ENCODE measurements at regions not wholly inside any gene's neighbourhood (a gene's known extent, or its start where the extent isn't known, plus 50 kb on each side); places are given as distances from the start of the nearest gene placed in this dataset.
A peak's percentile ranks its signal among the peaks of the same experiment; 100 is the strongest.

DNA sequence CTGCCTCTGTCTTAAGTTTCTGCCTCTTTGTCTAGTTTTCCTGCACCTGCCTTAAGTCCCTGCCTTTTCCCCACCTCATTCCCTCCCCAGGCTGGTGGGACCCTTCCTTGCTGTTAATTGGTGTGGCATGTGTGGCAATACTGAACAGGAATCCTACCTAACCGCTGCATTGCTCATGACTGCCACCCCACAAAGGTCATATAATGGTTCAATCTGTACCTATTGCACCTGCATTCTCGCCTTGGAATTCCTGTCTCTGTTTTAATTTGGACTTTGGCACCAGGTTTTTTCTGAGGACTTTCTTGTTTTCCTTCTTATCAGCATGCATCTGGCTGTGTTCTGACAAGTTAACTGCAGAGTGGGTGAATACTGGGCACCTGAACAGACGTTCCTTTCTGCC is 966.2 kb upstream of the TMEM132C start:
- DNase-seq: no peak

DNA sequence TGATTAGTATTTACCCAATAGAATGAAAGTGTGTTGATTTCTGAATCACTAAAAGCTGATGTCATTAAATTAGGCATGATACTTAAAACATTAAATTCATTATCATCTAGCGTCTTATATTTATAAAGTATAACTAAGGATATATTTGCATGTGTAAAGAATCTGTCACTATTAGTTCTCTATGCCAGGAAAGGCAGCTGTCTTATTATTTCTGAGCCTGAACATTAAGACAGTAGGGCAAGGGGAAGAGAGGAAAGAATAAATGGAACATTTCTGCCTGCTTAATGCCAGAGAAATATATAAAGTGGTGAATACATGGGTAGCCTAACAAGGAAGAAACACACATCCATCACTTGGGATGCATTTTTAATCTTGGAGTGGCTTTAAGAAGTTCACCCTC is 965.1 kb upstream of the TMEM132C start:
- no peak for DNase-seq

DNA sequence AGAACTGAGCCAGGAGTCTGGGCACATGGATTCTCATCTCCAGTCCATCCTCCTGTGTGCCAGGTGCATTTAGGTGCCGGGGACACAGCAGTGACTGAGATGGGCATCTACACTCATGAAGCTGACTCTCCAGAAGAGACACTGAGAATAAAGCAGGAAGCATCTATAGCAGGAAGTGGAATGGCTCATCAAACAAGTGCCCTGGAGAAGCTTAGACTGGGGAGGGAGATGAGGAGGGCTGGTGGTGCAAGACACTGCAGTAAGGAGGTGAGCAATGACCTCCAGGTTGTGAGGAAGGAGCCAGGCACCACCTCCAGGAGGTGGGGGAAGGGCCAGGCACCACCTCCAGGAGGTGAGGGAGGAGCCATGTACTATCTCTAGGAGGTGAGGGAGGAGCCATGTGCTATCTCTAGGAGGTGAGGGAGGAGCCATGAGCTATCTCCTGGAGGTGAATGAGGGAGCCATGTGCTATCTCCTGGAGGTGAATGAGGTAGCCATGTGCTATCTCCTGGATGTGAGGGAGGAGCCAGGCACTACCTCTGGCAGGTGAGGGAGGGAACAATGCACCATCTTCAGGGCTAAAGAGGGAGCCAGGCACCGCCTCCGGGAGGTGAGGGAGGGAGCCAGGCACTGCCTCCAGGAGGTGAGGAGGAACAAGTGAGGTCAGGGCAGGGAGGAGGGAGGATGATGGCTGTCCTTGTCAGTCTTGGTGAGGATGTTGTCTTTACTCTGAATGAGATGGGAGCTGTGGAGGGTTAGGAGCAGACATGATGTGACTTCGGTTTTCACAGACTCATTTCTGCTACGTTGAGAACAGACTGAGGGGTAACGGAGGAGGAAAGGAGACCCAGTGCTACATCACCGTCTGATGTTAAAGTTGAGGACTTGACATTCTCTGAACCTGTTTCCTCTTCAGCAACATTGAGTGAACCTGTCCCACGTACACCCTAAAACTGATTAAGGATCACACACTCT is 961.9 kb upstream of the TMEM132C start:
- DNase-seq: no peak

DNA sequence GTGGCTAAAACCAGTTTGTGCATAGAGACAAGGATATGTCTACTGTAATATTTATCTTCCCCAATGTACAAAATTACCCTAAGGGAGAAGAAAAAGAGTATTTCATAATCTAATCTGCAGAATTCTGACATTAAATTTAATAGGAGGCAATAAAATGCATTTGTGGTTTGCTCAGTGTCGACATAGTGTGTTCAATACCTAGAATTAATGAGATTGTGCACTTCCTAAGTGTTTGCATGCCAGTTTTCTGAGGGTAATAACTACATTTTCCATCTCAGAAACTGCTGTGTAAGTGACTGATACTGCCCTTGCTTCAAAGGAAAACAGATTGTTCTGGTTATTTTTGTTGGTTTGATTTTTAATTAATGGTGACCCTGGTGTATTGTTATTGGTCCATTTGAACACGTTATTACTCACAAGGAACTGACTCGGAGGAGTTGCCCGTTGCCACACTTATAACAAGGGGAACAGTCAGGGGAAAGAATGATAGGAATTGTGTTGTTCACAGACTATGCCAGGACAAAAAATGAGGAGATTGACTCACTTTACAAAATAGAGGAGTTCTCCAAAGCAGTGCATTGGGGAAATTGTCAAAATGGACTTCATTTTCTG is 960.3 kb upstream of the TMEM132C start:
- DNase-seq: no peak

DNA sequence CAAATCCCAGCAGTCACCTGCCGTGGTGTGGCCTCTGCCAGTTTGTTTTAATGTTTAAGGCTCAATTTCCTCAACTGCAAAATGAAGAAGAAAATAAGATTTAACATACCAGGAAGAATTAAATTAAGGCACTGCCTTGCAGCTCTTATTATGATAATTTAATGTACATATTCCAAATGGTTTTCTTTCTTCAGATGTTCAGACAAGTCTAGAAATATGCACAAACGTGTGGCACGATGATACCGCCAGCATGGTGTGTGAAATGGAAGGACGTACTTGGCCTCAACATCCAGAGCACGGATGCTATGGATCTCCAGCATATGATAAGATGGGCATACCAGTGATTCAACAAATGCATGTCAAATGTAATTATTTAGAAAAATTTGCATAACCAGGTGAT is 959.4 kb upstream of the TMEM132C start:
- no peak for DNase-seq

DNA sequence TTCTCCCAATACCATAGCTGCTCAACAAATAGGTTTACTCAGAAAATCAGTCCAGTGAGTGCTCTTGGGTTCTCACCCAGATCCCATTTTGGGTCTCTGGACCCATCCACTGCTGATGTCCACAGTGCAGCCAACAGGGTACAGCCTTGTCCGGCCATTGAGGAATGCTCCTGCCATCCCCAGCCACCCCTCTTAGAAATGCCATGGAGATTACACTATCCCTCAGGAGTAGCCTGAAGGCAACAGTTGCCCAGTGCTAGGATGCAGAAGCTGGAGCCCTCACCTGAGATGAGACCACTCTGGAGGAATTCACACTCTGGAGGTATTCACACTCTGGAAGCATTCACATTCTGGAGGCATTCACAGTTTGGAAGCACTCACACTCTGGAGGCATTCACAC is 958.8 kb upstream of the TMEM132C start:
- DNase-seq: no peak

DNA sequence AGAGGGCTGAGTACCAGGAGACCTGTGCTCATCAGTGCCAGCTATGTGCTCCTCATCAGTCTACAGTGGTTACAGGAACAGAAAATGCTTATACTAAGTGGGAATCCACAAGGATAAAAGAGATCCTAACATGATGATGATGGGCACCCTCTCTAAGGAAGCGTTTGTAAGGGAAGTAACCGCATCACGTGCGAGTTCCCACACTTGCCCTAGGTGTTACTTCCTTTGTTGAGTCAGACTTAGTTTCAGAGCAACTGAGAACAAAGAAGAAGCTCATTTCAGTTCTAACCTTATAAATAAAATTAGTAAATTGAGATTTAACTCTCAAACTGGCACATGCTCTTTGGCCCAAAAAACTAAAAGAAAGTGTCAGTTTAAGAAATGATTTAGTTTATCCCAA is 956.4 kb upstream of the TMEM132C start:
- DNase-seq: no peak

DNA sequence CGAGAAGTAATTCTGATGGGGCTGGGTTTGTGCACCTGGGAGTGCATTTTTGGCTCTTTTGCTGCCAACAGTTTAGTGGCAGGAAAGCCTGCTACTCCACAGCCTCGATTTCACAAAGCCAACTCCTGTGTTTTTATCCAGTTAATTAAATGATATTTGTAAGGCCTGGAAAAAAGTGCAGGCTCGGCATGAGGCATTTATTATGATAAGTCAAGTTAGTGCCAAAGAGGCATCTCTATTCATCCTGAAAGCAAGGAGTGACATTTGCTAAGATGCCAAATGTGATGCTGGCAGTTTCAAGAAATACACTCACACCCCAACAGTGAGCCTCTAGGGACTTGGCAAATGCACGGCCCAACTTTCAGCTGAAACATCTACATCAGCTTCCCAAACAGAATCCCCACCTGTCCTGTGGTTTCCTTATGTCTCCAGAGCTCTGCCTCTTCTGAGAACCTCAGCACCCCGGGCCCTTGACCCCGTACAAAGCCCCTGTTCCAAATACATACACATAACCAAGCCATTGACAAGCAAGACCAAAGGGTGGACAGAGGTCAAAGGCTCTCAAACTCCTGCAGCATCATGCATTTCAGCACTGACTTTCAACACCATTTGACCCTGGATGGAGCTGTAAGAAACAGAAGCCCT is 955.1 kb upstream of the TMEM132C start:
- no peak for DNase-seq

DNA sequence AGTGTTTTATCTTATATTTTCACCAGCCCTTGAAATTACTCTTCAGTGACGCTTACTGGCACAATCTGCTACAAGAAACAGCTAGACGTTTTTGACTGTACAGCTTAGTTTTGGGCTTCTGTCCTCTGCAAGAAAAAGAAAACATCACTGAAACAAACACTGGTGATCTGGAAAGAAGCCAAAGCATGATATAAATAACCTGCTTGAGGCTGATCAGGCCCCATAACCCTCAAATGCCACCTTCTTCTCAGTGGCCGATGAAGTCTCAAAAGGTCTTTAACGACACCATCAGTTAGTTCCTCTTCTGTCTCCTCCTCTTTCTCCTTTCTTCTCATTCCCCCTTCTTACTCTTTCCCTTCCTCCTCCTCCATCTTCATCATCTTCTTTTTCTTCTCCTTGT is 942.3 kb upstream of the TMEM132C start:
- DNase-seq: no peak

DNA sequence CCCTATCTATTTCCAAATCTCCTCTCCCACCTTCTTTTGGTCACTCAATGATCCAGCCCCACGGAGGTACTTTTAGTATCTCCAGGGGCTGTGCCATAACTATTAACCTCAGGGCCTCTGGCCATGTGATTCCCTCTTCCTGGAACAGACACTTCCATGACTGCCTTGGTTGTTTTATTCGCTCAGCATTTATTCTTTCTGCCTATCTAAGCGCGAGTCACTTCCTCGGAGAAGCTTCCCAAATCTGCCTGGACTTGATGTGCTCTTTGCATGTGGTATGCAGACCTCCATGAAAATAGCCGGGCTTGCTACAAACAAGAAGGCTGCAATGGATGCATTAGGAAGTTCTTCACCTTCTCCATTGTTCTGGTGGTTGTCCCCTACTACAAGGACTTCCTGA is 939.0 kb upstream of the TMEM132C start:
- no peak for DNase-seq

DNA sequence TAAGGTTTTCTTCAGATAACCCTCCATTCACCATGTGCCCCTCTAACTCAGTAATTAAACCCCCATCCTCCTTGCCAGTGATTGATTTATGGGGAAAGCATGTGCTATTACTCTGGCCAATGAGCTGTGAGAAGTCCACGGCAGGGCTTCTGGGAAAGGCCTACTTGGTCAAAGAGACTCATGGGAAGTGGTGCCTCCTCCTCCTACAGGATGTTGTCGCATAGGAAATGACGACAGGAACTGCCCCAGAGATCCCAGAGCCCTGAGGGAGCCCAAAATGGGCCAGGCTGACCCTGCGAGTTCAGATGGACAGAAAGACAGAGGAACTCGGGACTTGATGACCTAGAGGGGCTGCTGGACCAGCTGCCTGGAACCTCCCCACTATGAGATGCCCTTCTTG is 938.1 kb upstream of the TMEM132C start:
- DNase-seq: no peak

DNA sequence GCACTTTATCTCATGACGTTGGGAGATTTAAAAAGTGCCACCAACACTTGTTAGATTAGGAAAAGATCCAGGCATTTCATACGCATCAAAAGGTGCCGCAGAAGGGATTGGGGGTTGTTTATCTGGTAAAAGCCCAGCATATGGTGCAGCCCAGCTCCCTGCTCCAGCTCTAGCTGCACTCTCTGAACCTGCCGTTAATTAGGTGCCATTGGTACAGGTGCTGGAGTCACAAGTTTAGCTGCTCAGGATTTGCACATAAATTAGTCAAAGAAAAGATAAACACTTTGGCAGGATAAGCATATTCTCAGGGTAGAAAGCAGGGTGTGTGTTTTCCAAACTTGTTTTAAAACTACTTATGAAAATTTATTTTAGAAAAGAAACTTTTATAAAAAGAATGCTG is 932.6 kb upstream of the TMEM132C start:
- no peak for DNase-seq

DNA sequence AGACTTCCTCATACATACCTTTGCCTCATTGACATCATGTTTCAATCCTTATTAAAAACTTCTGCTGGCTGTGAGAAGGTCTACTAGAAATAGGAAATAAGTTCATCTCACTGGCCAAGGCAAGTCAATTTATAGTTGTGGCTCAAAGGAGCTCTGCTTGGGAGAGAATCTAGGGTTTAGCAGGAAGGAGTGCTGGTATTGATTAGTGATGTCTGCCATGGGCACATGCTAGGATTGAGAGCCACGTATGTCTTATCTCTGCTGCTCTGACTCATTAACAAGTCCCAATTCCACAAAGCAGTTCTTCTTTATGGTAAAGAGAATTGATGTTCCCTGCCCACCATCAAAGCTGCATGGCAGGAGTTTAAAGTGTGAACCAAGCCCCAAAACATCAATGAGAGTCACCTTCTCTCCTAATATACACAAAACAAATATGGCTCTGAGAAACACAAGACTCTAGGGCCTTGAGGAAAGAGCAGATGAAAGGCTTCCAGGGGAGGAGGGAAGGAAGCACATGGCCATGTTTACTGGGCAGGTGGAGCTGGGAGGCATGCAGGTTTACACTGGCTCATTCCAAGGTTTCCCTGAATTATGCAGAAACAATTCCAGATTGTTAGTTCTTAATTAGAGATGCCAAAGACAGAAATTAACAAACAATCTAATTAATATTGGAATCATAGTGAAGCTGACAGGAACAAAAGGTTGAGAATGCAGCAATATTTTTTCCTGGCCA is 931.9 kb upstream of the TMEM132C start:
- no peak for DNase-seq

DNA sequence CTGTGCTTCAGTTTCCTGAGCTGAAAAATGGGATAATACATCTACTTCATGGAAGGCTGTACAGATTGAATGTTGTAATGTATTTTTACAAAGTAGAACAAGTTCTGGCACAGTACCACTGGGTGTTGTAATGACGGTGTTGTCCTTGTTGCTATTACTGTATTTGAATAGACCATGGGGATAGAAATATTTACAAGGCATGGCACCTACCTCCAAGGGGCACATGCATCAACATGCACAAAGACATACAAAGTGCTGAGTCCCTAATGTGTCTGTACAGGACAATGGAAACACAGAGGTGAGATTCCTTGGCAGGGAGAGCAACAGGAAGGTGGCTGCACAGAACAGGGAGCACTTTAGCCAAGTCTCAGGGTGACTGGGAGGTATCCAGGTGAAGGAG is 930.6 kb upstream of the TMEM132C start:
- no peak for DNase-seq

DNA sequence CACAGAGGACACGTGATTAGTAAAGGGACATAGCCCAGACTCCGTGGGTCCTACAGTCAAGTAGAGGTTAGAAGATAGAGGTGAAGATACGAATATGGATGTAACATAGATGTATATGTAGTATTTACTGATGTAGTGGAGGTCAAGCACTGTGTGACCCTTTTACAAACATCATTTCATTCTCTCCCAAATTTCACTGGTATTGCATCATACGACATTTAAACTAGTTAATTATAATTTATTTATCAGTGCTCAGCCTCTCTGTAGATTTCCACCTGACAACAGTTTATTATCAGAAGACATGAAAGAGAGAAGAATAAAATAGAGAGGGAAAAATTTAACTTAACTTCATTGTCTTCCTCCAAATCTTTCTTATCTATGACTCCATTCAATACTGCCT is 927.9 kb upstream of the TMEM132C start:
- DNase-seq: no peak

DNA sequence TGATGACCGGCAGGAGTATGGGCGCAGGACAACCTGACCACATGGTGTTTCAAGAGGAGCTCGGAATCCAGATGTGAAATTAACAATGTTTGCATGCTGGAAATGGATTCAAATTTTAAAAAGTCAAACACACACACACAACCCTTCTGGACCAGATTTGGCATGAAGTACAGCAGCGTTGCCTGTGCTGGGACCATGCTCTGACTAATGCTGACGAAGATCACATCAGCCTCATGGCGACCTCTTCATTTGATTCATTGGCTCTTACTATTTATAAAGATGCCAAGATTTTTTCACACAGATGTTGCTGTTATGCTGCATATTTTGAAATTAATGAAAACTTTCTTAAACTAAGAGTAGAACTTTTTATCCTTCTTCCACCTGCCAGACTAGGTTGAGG is 926.6 kb upstream of the TMEM132C start:
- no peak for DNase-seq

DNA sequence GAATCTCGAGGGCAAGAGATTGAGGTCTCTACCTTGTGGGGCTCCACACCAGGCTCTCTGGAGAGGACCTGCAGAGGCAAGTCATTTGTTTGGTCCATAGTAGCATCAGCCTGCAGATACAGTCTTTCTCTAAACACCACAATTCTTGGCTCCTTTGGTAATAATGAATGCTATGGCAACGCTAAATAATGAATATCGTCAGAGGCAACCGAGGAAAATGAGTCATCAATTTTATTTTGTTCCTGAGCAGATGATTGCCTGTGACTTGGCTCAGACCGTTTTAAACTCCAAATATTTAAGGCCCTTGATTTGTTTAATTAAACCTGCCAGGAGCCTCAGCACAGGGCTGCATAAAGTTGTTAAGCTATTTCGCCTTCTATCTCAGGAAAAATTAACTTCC is 924.1 kb upstream of the TMEM132C start:
- DNase-seq: no peak

DNA sequence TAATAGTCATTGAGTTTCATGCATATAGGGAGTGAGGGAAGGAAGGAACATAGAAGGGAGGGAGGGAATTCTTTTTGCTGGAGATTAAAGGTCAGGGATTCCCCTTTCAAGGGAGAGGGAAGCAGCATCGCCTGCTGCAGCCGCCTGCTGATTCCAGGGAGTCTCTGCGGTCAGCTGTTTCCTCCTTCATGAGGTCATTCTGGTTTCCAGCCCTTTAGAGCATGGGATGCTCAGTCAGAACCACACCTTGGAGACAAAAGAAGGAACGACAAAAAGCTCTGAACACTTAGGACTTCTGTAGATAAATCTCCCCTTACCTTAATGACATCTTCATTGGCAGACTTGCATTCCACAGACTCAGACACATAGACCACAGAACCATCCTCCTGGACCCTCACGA is 923.0 kb upstream of the TMEM132C start:
- DNase-seq: no peak

DNA sequence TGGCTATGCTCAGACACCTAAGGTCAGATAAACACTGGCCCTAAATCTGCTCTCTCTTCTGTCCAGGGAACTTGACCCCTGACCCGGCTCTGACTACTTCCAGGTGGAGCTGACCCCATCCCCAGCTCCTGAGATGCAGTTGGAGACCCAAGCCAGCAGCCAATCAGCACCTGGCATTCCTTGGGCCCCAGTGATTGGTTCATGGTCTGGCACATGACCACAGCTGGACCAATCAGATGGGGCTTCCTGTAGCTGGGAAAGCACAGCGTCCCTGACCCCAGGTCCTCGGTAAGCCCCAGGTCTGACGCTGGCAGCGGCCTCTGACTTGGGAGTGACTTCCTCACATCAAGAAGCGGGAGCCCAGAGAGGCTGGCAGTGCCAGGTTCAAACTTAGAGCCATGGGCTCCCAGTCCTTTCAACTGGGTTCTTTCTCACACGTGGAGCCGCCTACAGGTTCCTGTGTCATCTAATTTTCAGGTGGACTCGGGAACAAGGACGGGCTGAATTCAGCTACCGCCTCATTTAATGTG is 915.4 kb upstream of the TMEM132C start:
- DNase-seq: no peak

DNA sequence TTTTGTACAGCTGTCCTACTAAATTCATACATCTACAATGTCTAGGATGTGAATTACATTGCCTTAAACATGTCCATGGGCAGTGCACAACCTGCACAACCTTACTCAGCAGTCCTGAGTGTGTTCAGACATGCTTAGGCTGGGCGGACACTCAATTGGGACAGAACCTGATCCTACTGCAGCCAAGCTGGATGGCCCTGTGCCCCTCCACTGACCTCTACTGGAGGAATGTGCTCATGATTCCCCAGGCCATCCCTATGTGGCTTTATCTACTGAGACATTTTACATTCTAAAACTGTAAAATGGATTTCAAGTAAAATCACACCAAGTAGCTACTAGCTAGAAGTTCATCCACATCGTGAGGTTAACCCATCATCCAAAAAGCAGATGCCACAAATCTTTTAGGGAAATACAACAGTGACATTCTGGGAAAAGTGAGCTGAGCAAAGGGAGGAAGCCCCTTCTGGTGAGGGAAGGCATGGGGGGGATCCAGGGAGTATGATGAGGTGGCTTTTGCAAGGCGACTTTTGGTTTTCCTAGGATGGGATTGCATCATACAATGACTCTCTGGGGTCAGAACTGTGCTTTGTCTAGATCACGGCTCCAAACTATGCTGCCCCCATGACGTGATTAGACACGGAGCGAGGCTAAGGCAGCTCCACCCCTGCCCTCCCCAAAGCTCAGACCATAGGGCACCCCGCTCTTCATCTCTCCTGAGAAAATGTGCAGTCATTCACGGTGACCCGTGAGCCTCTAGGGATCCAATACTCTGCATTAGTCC is 911.7 kb upstream of the TMEM132C start:
- DNase-seq: peak; percentile 1

DNA sequence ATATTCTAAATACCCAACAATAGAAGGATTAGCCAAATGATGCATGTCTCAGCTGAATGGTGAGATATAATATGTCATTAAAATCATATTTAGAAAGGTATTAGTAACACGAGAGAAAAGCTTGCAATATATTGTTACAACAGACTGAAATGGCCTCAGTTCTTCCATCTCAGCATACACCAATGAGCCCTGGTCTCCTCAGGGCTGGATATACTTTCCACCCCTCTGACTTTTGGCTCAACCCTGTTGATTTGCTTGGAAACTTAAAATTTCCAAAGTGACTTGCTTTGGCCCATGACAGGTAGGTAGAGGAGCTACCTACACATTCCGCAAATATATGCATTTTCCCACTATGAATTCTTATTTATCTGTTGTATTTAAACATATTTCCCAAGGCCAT is 908.1 kb upstream of the TMEM132C start:
- DNase-seq: no peak

DNA sequence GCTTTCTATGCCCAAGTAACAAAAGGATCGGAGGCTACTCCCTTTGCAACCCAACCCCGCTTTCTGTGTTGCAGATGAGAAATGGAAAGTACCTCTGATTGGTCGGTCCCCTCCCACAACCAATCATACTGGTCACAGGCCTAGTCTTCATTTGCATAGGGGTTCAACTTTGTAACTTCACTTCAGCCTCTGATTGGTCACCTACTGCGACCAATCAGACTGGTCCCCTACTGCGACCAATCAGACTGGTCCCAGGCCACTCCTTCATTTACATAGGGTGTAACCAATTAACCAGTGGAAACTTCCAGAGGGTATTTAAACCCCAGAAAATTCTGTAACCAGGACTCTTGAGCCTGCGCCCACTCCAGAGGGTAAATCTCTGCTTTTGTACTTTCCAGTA is 906.4 kb upstream of the TMEM132C start:
- no peak for DNase-seq
